Renal cortical epithelial cell (primary cell): ENCODE measurements at regions not wholly inside any gene's neighbourhood (a gene's known extent, or its start where the extent isn't known, plus 50 kb on each side); places are given as distances from the start of the nearest gene placed in this dataset.
"Not testable (repeated sequence)": the region's sequence is repeated elsewhere in the genome, so short reads cannot be mapped to it uniquely, and the experiment has no call there.

Experiments used
- DNase-seq: peaks from one replicate; pipeline ENCODE4 v3.0.0-alpha.2; 2011; ENCODE audit warnings: low read depth

DNA sequence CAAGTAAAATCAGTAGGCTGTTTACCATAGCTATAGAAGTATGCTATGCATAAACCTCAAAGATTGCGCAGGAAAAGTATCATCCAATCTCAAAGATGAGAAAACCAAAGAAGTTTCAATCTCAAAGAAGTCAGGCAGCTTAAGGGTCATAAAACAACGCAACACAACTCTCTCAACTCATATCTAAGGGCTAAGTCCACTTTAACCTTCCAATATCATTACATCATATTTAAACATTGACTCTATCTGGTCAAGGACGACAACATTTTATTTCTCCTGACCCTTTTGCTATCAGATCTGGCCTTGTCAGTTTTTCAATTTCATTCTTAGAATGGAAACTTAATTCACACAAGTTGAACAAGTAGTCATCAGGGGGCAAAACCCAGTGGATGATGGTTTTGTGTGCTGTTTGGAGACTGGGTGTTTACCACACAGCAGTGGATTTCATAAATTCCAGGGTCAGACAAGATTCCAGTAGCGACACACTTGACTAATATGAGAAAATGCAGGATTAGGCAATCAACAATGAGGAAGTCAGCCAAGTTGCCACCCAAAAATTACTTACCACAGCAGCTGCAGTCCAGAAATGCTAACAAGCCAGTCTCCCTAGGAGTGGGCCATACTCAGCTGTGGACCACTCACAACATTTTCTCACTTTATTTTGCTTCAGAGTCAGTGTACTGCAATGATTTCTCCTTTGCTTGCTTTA is 108.7 kb upstream of the NBPF26 start:
- not testable (repeated sequence) for DNase-seq

DNA sequence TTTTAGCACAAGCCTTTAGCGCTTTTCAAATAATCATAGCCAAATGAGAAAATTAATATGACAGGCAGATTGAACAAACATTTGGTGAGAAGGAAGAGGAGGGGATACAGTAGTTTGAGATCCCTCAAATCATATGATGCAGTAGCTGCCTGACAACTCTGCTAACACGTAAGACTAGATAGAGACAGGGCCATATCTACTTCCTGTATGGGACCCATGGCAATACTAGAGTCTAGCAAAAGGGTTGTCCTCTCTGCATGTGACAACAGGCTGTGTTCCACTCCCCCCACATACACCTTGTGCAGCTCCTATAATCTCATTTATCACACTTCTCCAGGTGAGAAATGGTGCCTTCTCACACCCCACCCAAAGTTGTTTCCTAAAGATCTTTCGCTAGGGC is 106.3 kb upstream of the NBPF26 start:
- not testable (repeated sequence) for DNase-seq

DNA sequence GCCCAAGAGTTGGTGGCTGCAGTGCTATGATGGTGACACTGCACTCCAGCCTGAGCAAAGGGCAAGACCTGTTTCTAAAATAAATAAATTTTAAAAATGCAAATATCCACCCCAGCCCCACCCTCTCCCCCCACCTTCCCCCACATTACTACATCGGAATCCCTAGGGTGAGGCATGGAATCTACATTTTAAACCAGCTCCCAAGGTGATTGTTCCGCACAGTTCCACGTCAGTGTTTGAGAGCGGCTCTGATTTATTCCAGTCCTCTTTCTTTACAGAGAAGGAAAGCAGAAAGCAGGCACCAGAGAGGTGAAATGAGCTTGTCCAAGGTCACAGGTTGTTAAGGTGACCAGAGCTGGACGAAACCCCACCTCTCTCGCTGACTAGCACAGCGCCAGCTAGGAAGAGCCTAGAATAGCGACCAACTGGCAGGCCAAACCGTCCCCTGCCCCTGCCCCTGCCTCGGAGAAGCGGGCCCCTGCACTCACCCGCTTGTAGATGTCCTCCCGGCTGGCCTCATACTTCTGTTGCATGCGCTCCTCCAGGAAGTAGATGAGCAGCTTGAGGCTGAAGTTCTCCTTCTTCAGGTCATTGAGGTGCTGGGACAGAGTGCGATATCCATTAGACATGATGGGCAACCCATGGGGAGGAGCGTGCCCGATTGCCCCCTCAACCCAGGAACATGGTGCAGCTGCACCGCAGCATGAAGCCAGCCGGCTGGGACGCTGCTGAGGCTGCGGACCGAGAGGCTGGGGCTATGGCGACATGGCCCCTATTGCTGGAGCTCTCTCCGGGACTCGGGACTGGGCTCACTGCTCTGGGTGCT is 103.7 kb upstream of the NBPF26 start:
- not testable (repeated sequence) for DNase-seq

- not testable (repeated sequence) for DNase-seq
Measured at GRCh38 chr1:120620693-120620969, 103.1 kb upstream of the NBPF26 start.

GRCh38 chr1:120621278-120621677 is 102.5 kb upstream of the NBPF26 start:
- not testable (repeated sequence) for DNase-seq

- DNase-seq = not testable (repeated sequence)
Measured at GRCh38 chr1:120623539-120623938, 100.2 kb upstream of the NBPF26 start.

DNA sequence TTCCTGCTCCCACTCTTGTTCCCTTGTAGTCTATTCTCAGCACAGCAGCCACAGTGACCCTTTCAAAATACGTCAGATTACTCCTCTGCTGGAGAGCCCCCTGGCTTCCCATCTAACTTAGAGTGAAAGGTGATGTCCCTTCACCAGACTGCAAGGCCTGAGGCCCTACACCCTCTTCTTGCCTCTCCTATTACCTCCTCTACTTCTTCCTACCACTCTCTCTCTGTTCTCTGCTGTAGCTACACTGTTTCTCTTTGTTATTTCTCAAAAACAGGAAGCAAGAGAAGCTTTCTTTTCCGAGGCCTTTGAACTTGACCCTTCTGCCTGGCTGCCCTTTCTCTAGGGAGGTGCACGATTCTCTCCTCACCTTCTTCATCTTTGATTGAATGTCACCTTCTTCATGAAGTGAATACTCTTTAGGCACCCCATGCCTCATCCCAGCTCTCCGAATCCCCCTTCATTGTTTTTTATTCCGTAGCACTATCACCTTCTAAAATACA is 99.1 kb upstream of the NBPF26 start:
- not testable (repeated sequence) for DNase-seq

DNA sequence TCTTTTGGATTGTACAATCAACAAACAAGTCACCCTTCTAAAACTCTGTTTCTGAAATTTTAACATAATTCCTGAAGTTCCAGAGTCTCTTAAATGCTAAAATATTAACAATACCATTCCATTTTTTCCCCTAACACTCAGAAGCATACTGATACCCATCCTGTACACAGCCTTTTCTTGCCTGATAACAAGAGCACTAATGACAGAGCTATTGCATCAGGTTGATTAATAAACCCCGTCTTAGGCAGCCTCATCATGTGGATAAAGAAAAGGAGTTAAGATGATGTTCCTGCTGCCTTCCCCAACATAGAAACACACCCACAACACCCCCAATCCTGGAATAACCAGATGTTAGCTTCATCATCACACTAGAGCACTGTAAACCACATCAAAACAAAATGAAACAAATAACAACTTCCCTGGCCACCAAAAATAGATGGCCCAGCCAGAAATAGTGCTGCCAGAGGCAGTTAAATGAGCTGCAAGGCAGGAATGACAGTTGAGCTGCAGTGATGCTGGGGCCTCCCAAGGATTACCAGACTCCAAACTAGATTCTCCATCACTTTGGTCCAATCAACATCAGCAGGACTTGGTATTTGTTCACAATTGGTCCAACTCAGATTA is 93.8 kb upstream of the NBPF26 start:
- DNase-seq = not testable (repeated sequence)

DNA sequence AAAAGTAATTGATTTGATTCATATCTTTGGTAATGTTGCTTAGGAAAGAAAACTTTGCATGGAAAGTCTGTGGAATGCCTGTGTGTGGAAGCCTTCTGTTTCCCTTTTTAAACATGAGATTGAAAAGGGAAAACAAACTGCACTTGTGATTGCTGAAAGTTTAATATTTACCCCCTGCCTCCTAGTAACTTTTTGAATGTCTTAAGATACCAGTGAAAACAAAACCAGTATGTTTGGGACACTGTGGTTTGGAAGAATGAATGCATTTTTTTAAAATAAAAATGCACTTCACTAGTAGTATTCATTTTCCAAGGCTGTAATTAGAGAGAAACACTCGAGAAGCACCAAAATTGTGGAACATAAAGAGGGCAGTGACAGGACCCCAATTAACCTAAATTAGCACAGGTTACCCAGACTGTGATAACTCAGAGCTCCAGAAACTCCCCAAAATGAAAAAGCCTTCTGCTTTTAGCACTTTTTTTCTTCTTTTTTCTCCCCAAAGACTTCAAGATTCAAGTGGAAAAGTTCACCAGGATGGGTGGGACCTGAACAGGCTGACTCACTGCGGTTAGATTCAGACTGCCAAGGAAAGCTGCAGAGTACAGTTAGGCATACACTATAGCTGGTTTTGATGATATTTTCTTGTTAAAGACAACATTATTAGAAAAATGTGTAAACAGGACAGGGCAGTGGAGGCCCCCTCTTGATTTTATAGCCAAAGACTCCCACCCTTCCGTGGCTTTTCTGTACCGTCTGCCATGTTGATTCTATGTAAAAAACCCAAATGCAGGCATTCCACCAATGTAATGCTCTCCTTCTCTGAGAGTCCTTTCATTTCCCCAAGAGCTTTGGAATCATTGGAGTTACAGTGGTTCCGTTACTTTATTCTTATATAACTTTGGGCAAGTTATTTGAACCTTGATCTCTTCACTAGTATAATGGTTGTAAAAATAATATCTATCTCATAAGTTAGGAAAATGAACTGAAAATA is 88.6 kb upstream of the NBPF26 start:
- not testable (repeated sequence) for DNase-seq

GRCh38 chr1:120640261-120641013 is 83.3 kb upstream of the NBPF26 start:
- not testable (repeated sequence) for DNase-seq

DNA sequence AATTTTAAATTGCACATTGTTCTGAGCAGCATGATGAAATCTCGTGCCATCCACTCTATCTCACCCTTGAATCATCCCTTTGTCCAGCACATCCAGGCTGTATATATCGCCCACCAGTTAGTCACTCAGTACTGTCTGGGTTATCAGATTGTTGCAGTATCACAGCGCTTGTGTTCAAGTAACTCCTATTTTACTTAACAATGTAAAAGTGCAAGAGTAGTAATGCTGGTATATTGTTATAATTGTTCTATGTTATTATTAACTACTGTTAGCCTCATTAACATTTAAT is 82.8 kb upstream of the NBPF26 start:
- not testable (repeated sequence) for DNase-seq

DNA sequence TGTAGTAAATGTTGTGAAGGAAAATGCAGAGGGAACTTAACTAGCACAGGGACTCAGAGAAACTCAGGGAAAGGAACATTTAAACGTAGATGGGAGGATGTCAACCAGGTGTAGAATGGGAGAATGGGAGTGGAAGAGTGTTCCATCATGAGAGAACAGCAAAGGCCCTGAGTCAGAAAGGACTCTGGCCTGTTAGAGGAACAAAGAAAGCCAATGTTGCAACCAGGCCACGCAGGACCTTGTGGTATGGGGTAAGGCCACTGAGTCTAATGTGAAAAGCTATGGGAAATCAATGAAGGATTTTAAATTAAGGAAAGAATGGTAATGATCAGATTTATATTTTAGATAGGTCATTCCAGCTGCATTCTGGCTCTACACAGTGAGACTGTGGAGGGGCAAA is 76.6 kb upstream of the NBPF26 start:
- not testable (repeated sequence) for DNase-seq

DNA sequence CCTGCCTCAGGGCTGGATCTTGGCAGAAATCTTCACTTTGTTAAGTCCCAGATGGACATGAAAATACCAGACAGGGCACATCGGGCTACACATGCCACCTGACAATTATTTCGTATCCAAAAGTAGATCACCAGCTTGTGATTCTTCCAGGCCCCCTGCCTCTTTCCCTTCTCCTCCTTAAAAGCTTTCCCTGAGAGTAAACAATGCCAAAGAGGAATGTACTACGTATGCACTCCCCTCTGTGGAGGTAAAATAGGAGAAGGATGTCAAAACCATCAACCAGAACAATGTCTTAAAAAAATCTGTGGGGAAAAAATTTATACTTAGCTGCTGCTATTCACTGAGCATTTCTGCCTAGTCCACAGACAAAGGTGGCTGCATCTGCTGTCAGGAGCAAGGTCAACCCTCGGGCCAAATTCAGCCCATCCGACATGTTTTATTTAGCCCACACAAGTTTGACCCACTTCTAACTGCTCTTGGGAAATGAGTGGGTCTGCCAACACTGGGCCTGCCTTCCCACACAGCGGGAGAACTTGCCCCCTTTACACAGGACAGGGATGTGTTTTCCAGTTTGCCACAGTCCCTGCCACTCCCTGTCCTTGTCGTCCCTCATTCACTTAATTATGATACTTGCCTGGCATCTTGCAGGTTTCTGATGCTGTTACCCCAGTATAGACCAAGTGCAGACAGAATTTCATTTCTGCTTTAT is 74.7 kb upstream of the NBPF26 start:
- not testable (repeated sequence) for DNase-seq

DNA sequence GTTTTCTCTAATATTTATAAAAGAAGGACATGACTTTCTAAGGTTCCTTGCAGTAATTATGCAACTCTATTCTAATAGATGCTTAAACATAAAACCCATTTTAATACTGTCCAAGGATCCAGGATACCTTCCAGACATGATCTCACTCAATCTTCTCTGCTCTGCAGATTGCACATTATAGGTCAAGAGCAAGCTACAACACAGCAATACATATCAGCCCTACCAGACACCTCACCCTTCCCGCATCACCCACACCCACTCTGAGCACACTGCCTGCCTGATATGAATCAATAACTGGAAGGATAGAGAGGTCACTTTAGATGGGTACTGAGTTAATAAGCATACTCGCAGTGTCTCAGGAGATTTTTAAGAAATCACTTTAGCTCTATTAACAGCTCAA is 74.0 kb upstream of the NBPF26 start:
- not testable (repeated sequence) for DNase-seq

DNA sequence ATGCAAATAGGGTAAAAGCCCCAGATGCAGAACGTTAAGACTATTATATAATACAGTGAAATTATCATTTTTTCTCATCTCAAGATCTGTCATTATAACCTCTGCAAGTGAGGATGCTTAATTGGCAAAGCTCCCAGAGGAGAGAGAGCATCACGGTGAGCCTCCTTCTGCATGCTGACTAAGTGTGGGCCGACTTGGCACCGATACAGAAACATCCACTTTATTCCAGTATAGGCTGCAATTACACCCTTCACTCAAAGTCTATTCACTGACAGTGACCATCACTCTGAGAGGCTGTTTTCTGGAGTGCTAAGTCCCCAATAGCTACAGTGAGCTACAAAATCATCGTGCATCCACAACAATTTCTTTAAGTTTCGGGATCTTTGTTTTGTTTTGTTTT is 69.6 kb upstream of the NBPF26 start:
- not testable (repeated sequence) for DNase-seq

DNA sequence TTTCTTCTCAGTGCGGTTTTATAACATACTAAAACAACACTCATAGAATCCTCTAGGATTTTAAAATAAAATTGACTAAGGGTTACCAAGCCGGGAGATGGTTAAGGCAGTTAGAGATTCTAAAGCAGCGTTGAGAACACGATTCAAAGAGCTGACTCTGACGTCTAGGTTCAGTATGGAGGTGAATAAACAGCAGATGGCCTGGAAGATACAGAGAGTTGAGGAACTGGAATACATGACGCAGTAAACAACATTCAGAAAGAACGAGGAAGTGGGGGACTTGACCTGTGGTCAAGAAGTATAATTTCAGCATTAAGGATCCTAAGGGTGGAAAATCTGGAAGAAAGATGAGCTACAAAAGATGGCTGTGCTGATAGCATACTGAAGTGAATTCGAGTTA is 68.4 kb upstream of the NBPF26 start:
- DNase-seq = not testable (repeated sequence)

- DNase-seq = not testable (repeated sequence)
Measured at GRCh38 chr1:120656116-120656515, 67.6 kb upstream of the NBPF26 start.

- not testable (repeated sequence) for DNase-seq
Measured at GRCh38 chr1:120657804-120658203, 65.9 kb upstream of the NBPF26 start.

GRCh38 chr1:120658622-120659021 is 65.1 kb upstream of the NBPF26 start:
- DNase-seq = not testable (repeated sequence)

- not testable (repeated sequence) for DNase-seq
Measured at GRCh38 chr1:120659133-120659532, 64.6 kb upstream of the NBPF26 start.
